Stimulated activated CD4-positive, alpha-beta T cell treated with anti-CD3 and anti-CD28 coated beads, Interleukin-15, amount 100 ng/mL, for 48 hours (primary cell): ENCODE measurements at regions not wholly inside any gene's neighbourhood (a gene's known extent, or its start where the extent isn't known, plus 50 kb on each side); places are given as distances from the start of the nearest gene placed in this dataset.
"Not testable (repeated sequence)": the region's sequence is repeated elsewhere in the genome, so short reads cannot be mapped to it uniquely, and the experiment has no call there.

ENCODE experiments used
- DNase-seq, 2 donors: peaks; one replicate each; pipeline ENCODE4 v3.0.0-alpha.2; 2020; ENCODE audit warnings: low read depth in 2 of 2

GRCh38 chr21:22754746-22755145 lies 1756.5 kb downstream of the NCAM2 start:
- no peak for DNase-seq

GRCh38 chr21:22758478-22758877 lies 1760.3 kb downstream of the NCAM2 start:
- no peak for DNase-seq

GRCh38 chr21:22762463-22762862 lies 1764.3 kb downstream of the NCAM2 start:
- DNase-seq: no peak

- DNase-seq: no peak
These were observed 1765.2 kb downstream of the NCAM2 start for GRCh38 chr21:22763442-22763841.

GRCh38 chr21:22764222-22764621 lies 1766.0 kb downstream of the NCAM2 start:
- no peak for DNase-seq

- no peak for DNase-seq
These were observed 1793.2 kb downstream of the NCAM2 start for GRCh38 chr21:22791376-22791775.

GRCh38 chr21:22791986-22792560 lies 1793.9 kb downstream of the NCAM2 start:
- peak in 1 of 2 donors; percentile 3 for DNase-seq

- no peak for DNase-seq
These were observed 1796.9 kb downstream of the NCAM2 start for GRCh38 chr21:22795091-22795490.

GRCh38 chr21:22795644-22796043 lies 1797.4 kb downstream of the NCAM2 start:
- DNase-seq: no peak

- no peak for DNase-seq
These were observed 1797.9 kb downstream of the NCAM2 start for GRCh38 chr21:22796147-22796546.

- no peak for DNase-seq
These were observed 1805.9 kb downstream of the NCAM2 start for GRCh38 chr21:22804151-22804550.

GRCh38 chr21:22806278-22806677 lies 1808.1 kb downstream of the NCAM2 start:
- DNase-seq: no peak

GRCh38 chr21:22813201-22813600 lies 1815.0 kb downstream of the NCAM2 start:
- no peak for DNase-seq

GRCh38 chr21:22818681-22819485 lies 1820.7 kb downstream of the NCAM2 start:
- not testable (repeated sequence) for DNase-seq

GRCh38 chr21:22827422-22827821 lies 1829.2 kb downstream of the NCAM2 start:
- no peak for DNase-seq

GRCh38 chr21:22842875-22843274 lies 1844.7 kb downstream of the NCAM2 start:
- DNase-seq: no peak

- no peak for DNase-seq
These were observed 1857.4 kb downstream of the NCAM2 start for GRCh38 chr21:22855581-22855980.

GRCh38 chr21:22871692-22872091 lies 1873.5 kb downstream of the NCAM2 start:
- DNase-seq: no peak

- no peak for DNase-seq
These were observed 1882.4 kb downstream of the NCAM2 start for GRCh38 chr21:22880573-22880972.

- DNase-seq: no peak
These were observed 1882.9 kb downstream of the NCAM2 start for GRCh38 chr21:22881131-22881530.

GRCh38 chr21:22885079-22885478 lies 1886.9 kb downstream of the NCAM2 start:
- no peak for DNase-seq

GRCh38 chr21:22885614-22886013 lies 1887.4 kb downstream of the NCAM2 start:
- DNase-seq: no peak

- DNase-seq: no peak
These were observed 1891.2 kb downstream of the NCAM2 start for GRCh38 chr21:22889445-22889844.
